G401 (cell line): ENCODE measurements at regions not wholly inside any gene's neighbourhood (a gene's known extent, or its start where the extent isn't known, plus 50 kb on each side); places are given as distances from the start of the nearest gene placed in this dataset.

Source experiments
- DNase-seq: peaks from one replicate; pipeline ENCODE4 v3.0.0-alpha.2; 2015; ENCODE audit warnings: low spot score
- in situ Hi-C: cut with HindIII; loops from 2 replicates; pipeline ENCODE4 v1.10.0; 2016; ENCODE audit warnings: low sequenced_read_pairs, mixed read lengths

- DNase-seq, result peak; percentile 7
- in situ Hi-C loops, result no loop called here
Observed at GRCh38 chr18:77366720-77367641, 117.3 kb downstream of the GALR1 start.

- in situ Hi-C loops, result no loop called here
- no peak for DNase-seq
Observed at GRCh38 chr18:77369644-77370043, 120.0 kb downstream of the GALR1 start.

- no peak for DNase-seq
- in situ Hi-C loops, result no loop called here
Observed at GRCh38 chr18:77373730-77374445, 124.2 kb downstream of the GALR1 start.

GRCh38 chr18:77374446-77374805 lies 124.8 kb downstream of the GALR1 start:
- DNase-seq, result no peak
- in situ Hi-C loops, result no loop called here

GRCh38 chr18:77376043-77376732 lies 126.5 kb downstream of the GALR1 start:
- in situ Hi-C loops, result no loop called here
- no peak for DNase-seq

- DNase-seq, result no peak
- in situ Hi-C loops, result no loop called here
Observed at GRCh38 chr18:77376733-77377094, 127.1 kb downstream of the GALR1 start.

- in situ Hi-C loops, result no loop called here
- DNase-seq, result no peak
Observed at GRCh38 chr18:77377813-77378212, 128.2 kb downstream of the GALR1 start.

- in situ Hi-C loops, result no loop called here
- DNase-seq, result no peak
Observed at GRCh38 chr18:77379976-77380509, 130.4 kb downstream of the GALR1 start.

GRCh38 chr18:77380695-77381094 lies 131.0 kb downstream of the GALR1 start:
- in situ Hi-C loops, result no loop called here
- DNase-seq, result no peak

GRCh38 chr18:77392321-77392720 lies 142.7 kb downstream of the GALR1 start:
- in situ Hi-C loops, result no loop called here
- no peak for DNase-seq

- in situ Hi-C loops, result no loop called here
- no peak for DNase-seq
Observed at GRCh38 chr18:77393519-77393918, 143.9 kb downstream of the GALR1 start.

- in situ Hi-C loops, result no loop called here
- DNase-seq, result no peak
Observed at GRCh38 chr18:77395953-77396352, 146.3 kb downstream of the GALR1 start.

- in situ Hi-C loops, result no loop called here
Observed at GRCh38 chr18:77397056-77397455, 147.4 kb downstream of the GALR1 start.

GRCh38 chr18:77397617-77398016 lies 148.0 kb downstream of the GALR1 start:
- DNase-seq, result no peak
- in situ Hi-C loops, result no loop called here

More at GRCh38 chr18:77397056-77397455, 147.4 kb downstream of the GALR1 start:
- DNase-seq, result no peak

GRCh38 chr18:77400561-77400960 lies 150.9 kb downstream of the GALR1 start:
- DNase-seq, result no peak
- in situ Hi-C loops, result no loop called here

GRCh38 chr18:77401173-77401572 lies 151.5 kb downstream of the GALR1 start:
- DNase-seq, result no peak
- in situ Hi-C loops, result no loop called here

GRCh38 chr18:77403969-77404535 lies 154.4 kb downstream of the GALR1 start:
- in situ Hi-C loops, result no loop called here

GRCh38 chr18:77405096-77405495 lies 155.4 kb downstream of the GALR1 start:
- in situ Hi-C loops, result no loop called here
- no peak for DNase-seq

More at GRCh38 chr18:77403969-77404535, 154.4 kb downstream of the GALR1 start:
- DNase-seq, result no peak

- DNase-seq, result no peak
- in situ Hi-C loops, result no loop called here
Observed at GRCh38 chr18:77407733-77408132, 158.1 kb downstream of the GALR1 start.
